Stimulated activated CD4-positive, alpha-beta T cell treated with anti-CD3 and anti-CD28 coated beads, Interleukin-4, amount 100 ng/mL, for 1 hour (primary cell): ENCODE measurements at regions not wholly inside any gene's neighbourhood (a gene's known extent, or its start where the extent isn't known, plus 50 kb on each side); places are given as distances from the start of the nearest gene placed in this dataset.
"Not testable (repeated sequence)": the region's sequence is repeated elsewhere in the genome, so short reads cannot be mapped to it uniquely, and the experiment has no call there.

Experiments
- DNase-seq: peaks from one replicate; pipeline ENCODE4 v3.0.0-alpha.2; 2020

- DNase-seq, result no peak
Measured at GRCh38 chr3:110858549-110858948, 213.1 kb upstream of the NECTIN3 start.

DNA sequence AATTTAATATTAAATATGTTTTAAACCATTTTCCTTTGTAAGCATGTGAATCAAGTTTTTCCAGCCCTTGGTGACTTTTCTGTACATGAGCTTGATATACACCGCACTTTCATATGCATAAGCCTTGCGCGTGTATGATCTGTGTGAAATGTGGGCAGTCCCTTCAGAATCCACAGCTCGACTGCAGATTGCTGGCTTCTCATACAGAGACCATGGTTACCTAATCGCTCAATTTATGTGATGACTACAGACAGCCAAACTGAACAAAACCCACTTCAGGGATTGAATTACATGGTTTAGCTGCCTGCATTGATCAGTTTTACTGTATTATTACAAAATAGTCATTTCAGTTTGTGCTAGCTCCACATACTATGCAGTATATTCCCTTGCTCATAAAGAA lies 212.3 kb upstream of the NECTIN3 start:
- DNase-seq, result no peak

- no peak for DNase-seq
Measured at GRCh38 chr3:110859993-110860392, 211.6 kb upstream of the NECTIN3 start.

DNA sequence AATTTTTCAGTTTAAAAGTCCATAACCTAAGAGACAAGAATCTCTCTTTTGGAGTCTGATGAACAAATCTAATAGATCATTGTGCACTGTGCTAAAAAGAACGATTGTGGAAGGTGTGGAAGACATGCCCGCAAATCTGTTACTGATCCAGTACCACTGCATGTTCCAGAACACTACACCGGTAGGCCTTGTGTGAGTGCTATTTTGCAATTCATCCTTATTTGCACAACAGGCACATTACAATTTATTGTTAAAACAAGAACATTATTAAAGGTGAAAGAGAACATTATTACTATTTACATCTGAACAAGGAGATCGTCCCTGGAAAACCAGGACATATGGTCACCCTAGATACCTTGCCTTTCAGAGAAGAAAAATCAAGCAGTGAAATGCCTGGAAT lies 205.7 kb upstream of the NECTIN3 start:
- no peak for DNase-seq

DNA sequence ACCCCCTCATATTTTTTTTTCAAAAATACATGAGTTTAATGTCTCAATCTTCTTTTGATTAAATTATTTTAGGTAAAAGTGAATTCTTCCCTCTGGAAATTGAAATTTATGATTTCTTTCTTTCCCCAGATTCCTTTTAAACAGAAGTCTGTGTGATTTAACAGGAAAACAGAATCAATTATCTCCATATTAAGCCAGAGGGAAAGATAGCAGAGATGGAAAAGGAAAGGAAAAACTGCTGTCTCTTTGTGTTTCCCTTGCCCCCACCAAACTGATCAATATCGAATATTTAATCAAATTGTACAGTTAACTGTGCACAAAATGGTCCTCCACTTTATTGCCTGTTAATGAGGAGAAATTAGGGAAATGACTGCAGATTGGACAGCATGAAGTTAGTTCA lies 203.5 kb upstream of the NECTIN3 start:
- DNase-seq, result no peak

GRCh38 chr3:110869736-110870135 lies 201.9 kb upstream of the NECTIN3 start:
- DNase-seq, result no peak

DNA sequence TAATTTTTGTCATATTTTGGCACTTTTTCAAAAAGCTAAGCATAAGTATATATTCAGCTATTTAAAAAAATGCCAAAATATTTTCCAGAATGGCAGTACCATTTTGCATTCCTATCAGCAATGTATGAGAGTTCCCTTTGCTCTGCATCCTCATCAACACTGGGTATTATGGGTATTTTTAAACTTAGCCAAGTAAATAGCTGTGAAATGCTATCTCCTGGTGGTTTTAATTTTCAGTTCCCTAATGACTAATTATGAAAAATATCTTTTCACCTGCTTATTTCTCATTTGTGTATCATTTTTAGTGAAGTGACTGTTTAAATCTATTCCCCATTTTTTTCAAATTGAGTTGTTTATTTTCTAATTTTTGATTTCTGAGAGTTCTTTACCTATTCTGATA lies 199.7 kb upstream of the NECTIN3 start:
- DNase-seq, result no peak

DNA sequence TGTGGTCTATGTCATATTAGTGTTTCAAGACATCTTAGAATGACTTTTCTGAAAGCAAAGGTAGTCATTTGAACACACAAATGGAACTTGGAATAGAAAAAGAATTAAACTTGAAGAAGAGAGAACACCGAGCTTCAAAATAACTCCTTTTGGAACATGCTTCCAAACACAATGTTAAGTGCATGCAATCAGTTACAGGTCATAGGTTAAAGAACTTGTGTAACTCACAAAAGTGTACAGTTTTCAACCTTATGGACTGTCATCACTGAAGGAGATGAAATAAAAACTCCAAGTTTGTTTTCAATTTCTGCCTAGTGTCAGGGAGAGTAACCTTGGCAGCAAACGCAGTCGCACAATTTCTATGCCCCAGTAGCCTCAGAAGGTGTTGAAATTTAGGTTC lies 192.9 kb upstream of the NECTIN3 start:
- no peak for DNase-seq

DNA sequence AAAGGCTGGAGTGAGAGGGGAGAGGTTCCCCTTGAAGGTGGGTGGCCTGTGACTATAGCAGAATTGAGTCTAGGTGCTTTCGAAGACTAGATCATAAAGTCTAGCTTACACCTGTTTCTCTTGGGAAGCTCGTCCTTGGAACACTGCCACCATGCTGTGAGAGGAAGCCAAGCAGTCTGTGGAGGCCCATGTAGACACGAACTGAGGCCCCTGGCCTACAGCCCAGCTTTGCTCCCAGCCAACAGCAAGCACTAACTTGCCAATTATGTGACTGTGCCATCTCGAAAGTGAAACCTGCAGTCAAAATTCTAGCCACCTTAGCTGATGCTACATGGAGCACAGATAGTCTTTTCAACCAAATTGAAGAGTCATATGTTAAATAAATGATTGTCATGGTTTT lies 190.5 kb upstream of the NECTIN3 start:
- no peak for DNase-seq

GRCh38 chr3:110886222-110886893 lies 185.3 kb upstream of the NECTIN3 start:
- no peak for DNase-seq

GRCh38 chr3:110887176-110887575 lies 184.4 kb upstream of the NECTIN3 start:
- no peak for DNase-seq

DNA sequence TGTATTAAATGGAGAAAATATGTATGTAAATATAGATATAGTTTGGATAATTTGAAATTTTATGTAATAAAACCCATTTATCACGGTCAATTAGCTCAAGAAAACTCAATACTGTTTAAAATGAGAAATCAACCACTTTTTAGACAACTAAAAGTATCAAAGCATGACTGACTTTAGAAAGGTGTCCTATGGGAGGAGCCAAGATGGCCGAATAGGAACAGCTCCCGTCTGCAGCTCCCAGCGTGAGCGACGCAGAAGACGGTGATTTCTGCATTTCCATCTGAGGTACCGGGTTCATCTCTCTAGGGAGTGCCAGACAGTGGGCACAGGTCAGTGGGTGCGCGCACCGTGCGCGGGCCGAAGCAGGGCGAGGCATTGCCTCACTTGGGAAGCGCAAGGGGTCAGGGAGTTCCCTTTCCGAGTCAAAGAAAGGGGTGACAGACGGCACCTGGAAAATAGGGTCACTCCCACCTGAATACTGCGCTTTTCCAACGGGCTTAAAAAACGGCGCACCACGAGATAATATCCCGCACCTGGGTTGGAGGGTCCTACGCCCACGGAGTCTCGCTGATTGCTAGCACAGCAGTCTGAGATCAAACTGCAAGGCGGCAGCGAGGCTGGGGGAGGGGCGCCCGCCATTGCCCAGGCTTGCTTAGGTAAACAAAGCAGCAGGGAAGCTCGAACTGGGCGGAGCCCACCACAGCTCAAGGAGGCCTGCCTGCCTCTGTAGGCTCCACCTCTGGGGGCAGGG lies 182.8 kb upstream of the NECTIN3 start:
- DNase-seq, result not testable (repeated sequence)

DNA sequence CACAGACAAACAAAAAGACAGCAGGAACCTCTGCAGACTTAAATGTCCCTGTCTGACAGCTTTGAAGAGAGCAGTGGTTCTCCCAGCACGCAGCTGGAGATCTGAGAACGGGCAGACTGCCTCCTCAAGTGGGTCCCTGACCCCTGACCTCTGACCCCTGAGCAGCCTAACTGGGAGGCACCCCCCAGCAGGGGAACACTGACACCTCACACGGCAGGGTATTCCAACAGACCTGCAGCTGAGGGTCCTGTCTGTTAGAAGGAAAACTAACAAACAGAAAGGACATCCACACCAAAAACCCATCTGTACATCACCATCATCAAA lies 182.3 kb upstream of the NECTIN3 start:
- not testable (repeated sequence) for DNase-seq

- DNase-seq, result no peak
Measured at GRCh38 chr3:110894574-110894973, 177.0 kb upstream of the NECTIN3 start.

GRCh38 chr3:110895054-110895453 lies 176.6 kb upstream of the NECTIN3 start:
- DNase-seq, result no peak

GRCh38 chr3:110897046-110897445 lies 174.6 kb upstream of the NECTIN3 start:
- DNase-seq, result no peak

- DNase-seq, result no peak
Measured at GRCh38 chr3:110900576-110900975, 171.0 kb upstream of the NECTIN3 start.

DNA sequence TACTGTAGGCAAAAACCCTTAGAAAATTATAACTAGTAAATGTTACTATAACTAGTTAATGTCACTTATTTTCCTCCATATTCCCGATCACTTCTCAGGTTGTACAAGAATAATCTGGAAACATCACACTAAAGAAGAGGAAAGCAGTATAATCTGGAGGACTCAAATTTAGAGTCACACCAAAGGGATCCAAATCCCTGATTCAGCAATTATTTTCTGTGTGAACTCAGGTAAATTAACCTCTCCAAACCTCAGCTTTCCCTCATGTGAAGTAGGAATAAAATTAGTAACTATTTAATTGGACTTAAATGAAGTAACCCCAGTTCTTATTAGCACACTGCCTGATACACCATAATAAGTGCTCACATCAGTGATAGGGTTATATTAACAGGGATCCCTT lies 170.1 kb upstream of the NECTIN3 start:
- no peak for DNase-seq

DNA sequence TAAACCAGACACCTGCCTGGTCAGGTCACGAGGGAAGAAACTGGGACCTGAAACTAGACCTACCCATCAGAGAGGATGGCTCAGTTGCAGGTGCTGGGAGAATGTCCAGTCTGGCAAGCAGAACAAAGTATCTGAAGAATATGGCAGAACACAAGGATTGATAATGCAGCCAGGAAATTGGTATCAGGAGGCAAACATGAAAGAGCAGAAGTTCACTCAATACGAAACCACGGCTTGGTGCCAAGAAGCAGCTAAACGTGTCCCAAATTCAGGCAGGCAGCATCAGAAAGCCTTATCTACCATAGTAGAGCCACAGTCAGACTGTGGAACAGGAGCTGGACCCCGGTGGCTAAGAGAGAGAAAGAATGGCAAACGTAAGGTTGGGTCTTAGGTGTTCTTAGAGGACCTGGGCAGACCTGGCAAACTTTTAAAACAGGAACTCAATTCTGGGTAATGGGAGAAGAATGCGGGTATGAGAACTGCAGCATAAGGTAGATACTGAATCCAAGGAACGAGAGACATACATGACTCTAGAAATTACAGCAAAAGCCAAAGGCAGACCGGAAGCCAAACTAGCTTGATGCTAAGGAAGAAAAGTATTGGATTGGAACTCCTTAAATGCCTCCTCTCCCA lies 169.0 kb upstream of the NECTIN3 start:
- DNase-seq, result no peak

DNA sequence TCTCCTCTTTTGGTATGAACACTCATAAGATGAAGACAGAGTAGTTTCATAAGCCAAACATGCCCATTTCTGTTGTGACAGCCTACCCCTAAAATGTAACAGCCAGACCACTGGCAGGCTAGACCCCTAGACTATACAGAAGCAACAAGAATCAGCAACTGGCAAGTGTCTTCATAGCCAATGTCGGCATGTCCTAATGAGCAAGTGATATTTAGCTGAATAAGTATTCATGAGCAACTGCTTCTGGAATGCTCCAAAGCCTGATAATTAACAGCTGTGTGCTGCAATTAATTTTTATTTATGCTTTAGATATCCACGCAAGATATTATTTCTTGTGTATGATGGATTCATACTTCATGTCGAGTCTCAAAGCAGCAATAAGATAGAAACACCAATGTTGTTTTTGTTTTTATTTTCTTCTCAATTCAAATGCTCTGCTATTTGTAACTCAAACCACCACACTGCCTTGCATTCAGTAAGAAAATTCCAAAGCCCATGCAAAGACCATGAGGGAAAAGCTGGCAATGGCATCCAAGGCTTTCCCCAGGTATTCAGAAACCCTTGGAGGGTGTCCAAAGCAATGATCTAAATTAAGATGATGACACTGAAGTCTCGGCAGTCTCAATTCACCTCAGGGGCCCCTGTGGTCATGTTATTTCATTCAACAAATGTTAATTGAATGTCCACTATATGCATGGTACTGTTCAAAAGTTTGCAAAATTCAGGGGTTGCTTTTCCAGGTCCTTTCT lies 167.7 kb upstream of the NECTIN3 start:
- DNase-seq, result no peak

- DNase-seq, result no peak
Measured at GRCh38 chr3:110904520-110904890, 167.1 kb upstream of the NECTIN3 start.

DNA sequence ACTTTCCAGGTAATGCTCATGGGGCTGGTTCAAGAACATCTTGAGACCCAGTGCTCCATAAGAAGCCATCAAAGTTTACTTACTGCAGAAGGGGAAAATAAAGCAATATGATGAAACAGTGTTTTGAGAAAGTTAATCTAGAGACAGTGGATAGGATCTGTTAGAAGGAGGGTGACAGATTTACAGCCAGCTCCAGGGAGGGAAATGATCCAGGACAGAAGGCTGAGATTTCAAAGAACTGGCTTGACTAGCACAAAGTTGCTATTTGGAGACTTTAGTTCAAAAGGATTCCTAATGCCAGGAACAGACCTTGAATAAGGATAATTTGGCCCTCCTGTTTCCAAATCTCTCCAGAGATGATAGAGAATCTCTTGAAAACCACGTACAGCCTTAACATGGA lies 166.5 kb upstream of the NECTIN3 start:
- no peak for DNase-seq

DNA sequence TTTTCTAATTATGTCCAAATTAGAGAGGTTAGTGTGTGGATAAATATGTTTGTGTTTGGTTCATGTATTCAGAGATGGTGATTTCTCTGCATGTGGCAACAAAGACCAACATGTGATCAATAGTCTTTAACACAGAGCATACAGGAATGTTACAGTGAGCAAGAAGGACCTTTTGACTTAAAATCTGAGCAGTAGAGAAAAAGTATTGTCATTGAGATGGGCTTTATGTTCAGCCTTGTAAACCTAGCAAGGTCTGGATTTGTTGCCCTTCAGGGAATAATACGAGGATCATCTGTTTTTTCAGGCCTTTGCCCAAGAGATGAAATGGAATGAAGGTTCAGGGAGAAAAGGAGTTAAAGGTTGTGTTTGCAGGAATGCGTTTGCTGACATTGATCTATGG lies 161.8 kb upstream of the NECTIN3 start:
- no peak for DNase-seq
